ENCODE measurements at regions not wholly inside any gene's neighbourhood (a gene's known extent, or its start where the extent isn't known, plus 50 kb on each side); places are given as distances from the start of the nearest gene placed in this dataset.

- no peak for TF ChIP-seq CTCF (conservative IDR thresholded peaks at IDR 0.05; ENCODE audit: low read length)
- TF ChIP-seq EZH2phosphoT487 (IDR thresholded peaks at IDR 0.05; ENCODE audit: borderline replicate concordance, low read depth, low read length): no peak
These were observed 1677.1 kb downstream of the OLFM4 start for GRCh38 chr13:54705738-54706137.
